GM10248 (cell line): ENCODE measurements at regions not wholly inside any gene's neighbourhood (a gene's known extent, or its start where the extent isn't known, plus 50 kb on each side); places are given as distances from the start of the nearest gene placed in this dataset.

ENCODE experiments used
- CTCF ChIA-PET: fragments of 300-600 bp; sonication (Branson Sonifier 250); formaldehyde crosslinking; extraction: SDS; loops from one replicate; lab custom pipeline; 2021; ENCODE audit warnings: antibody characterized with exemption; lab: Yijun Ruan, JAX
- POLR2A ChIA-PET: fragments of 350-650 bp; sonication (Branson Sonifier 250); formaldehyde crosslinking; extraction: SDS; loops from one replicate; lab custom pipeline; 2020; ENCODE audit warnings: antibody characterized with exemption; lab: Yijun Ruan, JAX
- DNase-seq: peaks from one replicate; pipeline ENCODE4 v3.0.0; 2012; ENCODE audit errors: extremely low spot score
- TF ChIP-seq, protein P1 (sequence below): IDR thresholded peaks from 2 replicates; pipeline ENCODE4 v1.5.1; 2012; ENCODE audit warnings: mild to moderate bottlenecking, low read depth; ENCODE audit errors: extremely low read depth, missing control alignments, control extremely low read depth

DNA sequence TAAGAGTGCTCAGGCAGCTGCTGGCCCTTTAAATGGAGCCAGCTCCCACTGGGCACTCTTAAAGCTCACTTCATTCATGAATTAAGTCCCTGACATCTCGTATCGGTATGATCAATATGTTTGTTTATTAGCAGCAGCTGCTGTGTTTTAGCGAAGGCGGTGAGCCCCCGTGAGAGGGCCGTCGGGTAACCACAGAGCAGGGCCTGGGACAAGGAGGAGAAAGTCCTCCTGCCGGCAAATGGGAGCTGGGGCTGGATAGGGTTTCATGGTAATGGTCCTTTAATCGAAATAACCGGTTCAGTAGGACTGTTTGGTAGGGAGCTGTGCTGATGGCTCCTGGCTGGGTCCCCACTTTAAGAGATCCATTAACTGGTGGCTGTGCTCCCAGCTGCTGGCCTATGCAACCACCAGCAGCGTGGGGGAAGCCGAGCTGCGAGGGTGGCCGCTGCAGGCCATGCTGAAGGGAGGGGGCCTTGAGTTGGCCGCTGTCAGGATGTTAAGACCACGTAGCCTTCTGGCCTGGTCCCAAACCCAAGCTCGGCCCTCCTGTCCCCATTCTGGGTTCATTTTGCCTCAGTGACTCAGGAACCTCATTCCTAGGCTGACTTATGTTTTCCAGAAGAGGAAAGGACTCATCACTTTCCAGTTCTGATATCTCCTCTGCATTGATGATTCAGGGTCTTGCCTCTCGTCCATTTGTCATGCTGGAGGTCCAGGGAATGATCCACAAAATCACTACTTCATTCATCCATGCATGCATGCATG, 67.6 kb upstream of the NTRK3 start:
- DNase-seq, result no peak
- CTCF ChIA-PET, result interaction anchor here (1.6 kb wide), 1 partner anchor 9 kb away, joined by 5 read pairs; no protein-coding TSS in a partner anchor

DNA sequence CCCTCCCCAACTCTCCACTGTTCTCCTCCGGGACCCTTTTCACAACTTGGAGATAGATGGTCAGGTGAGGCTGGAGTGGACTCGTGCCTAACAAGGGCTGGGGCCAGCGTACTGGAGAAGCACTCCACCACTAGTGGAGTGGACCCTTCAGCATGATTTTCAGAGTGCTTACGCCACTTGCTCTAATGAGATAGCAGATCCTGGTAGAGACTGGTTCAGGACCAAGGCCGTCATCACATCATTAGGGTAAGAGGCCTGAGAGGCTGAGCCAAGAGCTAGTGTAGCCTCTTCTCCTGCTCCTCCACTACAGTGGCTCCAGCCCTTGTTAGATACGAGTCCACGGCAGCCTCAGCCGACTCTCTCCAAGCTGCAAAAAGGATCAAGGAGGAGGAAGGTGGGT, 66.9 kb upstream of the NTRK3 start:
- TF ChIP-seq, protein P1, sequence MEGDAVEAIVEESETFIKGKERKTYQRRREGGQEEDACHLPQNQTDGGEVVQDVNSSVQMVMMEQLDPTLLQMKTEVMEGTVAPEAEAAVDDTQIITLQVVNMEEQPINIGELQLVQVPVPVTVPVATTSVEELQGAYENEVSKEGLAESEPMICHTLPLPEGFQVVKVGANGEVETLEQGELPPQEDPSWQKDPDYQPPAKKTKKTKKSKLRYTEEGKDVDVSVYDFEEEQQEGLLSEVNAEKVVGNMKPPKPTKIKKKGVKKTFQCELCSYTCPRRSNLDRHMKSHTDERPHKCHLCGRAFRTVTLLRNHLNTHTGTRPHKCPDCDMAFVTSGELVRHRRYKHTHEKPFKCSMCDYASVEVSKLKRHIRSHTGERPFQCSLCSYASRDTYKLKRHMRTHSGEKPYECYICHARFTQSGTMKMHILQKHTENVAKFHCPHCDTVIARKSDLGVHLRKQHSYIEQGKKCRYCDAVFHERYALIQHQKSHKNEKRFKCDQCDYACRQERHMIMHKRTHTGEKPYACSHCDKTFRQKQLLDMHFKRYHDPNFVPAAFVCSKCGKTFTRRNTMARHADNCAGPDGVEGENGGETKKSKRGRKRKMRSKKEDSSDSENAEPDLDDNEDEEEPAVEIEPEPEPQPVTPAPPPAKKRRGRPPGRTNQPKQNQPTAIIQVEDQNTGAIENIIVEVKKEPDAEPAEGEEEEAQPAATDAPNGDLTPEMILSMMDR, result no peak
- DNase-seq, result no peak
- ChIA-PET CTCF (no interaction called here), POLR2A (no interaction called here)

More for the DNA sequence above, 67.6 kb upstream of the NTRK3 start:
- POLR2A ChIA-PET, result no interaction called here
- TF ChIP-seq, protein P1, result no peak

DNA sequence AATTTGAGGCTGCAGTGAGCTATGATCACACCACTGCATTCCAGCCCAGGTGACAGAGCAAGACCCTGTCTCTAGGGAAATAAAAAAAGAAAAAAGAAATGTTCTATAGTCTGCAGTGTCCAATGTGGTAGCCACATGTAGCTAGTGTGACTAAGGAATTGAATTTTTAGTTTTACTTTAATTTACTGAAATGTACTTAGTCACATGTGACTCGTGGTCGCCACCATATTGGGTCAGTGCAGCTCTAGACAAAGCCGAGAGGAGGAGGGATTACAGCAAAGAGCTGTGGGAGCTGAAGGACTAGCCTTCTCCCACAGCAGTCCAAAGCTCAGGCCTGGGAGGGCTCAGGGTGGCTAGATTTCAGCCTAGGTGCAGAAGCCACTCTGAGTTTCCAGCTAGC, 65.9 kb upstream of the NTRK3 start:
- ChIA-PET POLR2A (no interaction called here), CTCF (no interaction called here)
- TF ChIP-seq, protein P1, result no peak
- no peak for DNase-seq

DNA sequence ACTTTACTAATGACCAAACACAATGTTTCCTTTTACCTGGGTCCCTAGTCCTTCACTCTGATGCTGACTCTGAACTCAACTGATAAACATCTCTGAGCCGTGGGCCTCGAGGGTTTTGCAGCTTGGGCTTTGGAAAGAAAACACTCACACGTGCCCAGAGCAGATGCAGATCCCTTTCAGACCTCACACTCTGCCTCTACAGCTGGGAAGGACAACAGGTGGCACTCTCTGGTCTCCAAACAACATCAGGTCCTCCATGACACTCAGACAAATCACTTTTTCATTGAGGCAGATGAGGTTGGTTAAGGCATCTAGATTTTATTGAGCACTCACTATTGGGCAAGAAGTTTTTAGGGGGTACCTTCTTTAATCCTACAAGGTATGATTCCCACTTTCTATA, 64.7 kb upstream of the NTRK3 start:
- ChIA-PET POLR2A (no interaction called here), CTCF (no interaction called here)
- TF ChIP-seq, protein P1, result no peak
- no peak for DNase-seq

DNA sequence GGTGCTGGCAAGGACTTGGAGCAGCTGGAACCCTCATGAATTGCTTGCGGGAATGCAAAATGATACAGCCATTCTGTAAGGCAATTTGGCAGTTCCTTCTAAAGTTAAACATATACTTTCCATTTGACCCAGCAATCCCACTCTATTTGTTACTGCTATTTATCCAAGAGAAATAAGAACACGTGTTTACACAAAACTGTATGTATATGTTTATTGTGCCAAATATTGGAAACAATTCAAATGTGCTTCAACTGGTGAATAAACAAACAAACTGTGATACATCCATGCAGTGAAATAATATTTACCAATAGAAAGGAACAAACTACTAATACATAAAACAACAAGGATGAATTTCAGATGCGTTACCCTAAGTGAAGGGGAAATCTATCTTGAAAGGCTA, 60.0 kb upstream of the NTRK3 start:
- ChIA-PET CTCF (no interaction called here), POLR2A (no interaction called here)
- no peak for DNase-seq

DNA sequence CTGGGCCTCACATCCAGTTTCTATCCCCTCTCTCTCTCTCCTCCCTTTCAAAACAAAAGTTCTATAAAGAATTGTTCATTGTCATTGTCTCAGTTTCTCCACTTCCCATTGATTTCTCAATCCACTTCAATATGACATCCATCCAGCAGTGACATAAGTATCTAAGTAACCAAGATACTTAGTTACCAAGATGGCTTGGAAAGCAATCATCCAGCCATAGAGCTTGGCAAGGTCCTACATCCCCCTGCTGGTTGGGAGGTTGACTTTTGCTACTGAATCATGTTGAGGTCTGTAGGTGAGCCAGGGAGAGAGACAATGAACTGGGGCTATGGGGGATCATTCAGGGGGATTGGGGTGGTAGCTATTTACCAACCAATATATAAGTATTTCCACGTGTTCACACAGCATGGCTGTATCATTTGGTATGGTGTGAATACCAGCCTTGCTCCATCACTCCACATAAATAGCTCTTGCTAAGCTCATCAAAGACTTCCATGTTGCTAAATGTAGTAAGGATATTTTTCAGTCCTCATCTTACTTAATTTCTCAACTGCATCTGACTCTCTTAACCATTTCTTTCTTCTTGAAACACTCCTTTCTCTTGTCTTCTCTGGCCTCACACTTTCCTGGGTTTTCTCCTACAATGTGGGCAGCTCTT, 58.8 kb upstream of the NTRK3 start:
- ChIA-PET CTCF (interaction anchor here (1.1 to 1.5 kb wide), 2 partner anchors 9 to 18 kb away, joined by 3 to 5 read pairs; no protein-coding TSS in a partner anchor), POLR2A (no interaction called here)
- TF ChIP-seq, protein P1, result no peak
- no peak for DNase-seq

More for the DNA sequence above, 60.0 kb upstream of the NTRK3 start:
- TF ChIP-seq, protein P1, result no peak
